Ishikawa (cell line): ENCODE measurements at regions not wholly inside any gene's neighbourhood (a gene's known extent, or its start where the extent isn't known, plus 50 kb on each side); places are given as distances from the start of the nearest gene placed in this dataset.

Source experiments
- CEBPB ChIP-seq: IDR thresholded peaks from 2 replicates; pipeline ENCODE4 v1.6.1; 2012
- CREB1 ChIP-seq: IDR thresholded peaks from 2 replicates; pipeline ENCODE4 v1.6.1; 2012; ENCODE audit warnings: low read depth
- EGR1 ChIP-seq: IDR thresholded peaks from 2 replicates; pipeline ENCODE4 v1.6.1; 2012
- EP300 ChIP-seq: IDR thresholded peaks from 2 replicates; pipeline ENCODE4 v1.6.1; 2012; ENCODE audit warnings: borderline replicate concordance
- FOXM1 ChIP-seq: IDR thresholded peaks from 2 replicates; pipeline ENCODE4 v1.6.1; 2012; ENCODE audit warnings: low read depth, borderline replicate concordance
- MAX ChIP-seq: IDR thresholded peaks from 2 replicates; pipeline ENCODE4 v1.6.1; 2012
- NFIC ChIP-seq: IDR thresholded peaks from 2 replicates; pipeline ENCODE4 v1.6.1; 2012
- RAD21 ChIP-seq: IDR thresholded peaks from 2 replicates; pipeline ENCODE4 v1.6.1; 2012; ENCODE audit warnings: low read depth
- REST ChIP-seq: IDR thresholded peaks from 2 replicates; pipeline ENCODE4 v1.6.1; 2012; ENCODE audit warnings: low read depth, mild to moderate bottlenecking
- TAF1 ChIP-seq: IDR thresholded peaks from 2 replicates; pipeline ENCODE4 v1.6.1; 2012; ENCODE audit warnings: low read depth, mild to moderate bottlenecking
- TCF12 ChIP-seq: IDR thresholded peaks from 2 replicates; pipeline ENCODE4 v1.6.1; 2012; ENCODE audit warnings: low read depth
- TEAD4 ChIP-seq: IDR thresholded peaks from 2 replicates; pipeline ENCODE4 v1.6.1; 2012
- USF1 ChIP-seq: IDR thresholded peaks from 2 replicates; pipeline ENCODE4 v1.6.1; 2012
- YY1 ChIP-seq: IDR thresholded peaks from 2 replicates; pipeline ENCODE4 v1.6.1; 2012; ENCODE audit warnings: low read depth
- ZBTB7A ChIP-seq: IDR thresholded peaks from 2 replicates; pipeline ENCODE4 v1.6.1; 2012; ENCODE audit warnings: low read depth

- TF ChIP-seq ZBTB7A (no peak), EP300 (no peak), CEBPB (no peak), NFIC (no peak), TAF1 (no peak), MAX (no peak), TEAD4 (no peak), RAD21 (no peak), CREB1 (no peak), USF1 (no peak), EGR1 (no peak), YY1 (no peak), FOXM1 (no peak), REST (no peak), TCF12 (no peak)
Observed at GRCh38 chr18:43589611-43590151, 312.4 kb upstream of the SYT4 start.

GRCh38 chr18:43590182-43590903 is 313.1 kb upstream of the SYT4 start:
- no peak for TF ChIP-seq TAF1
- no peak for TF ChIP-seq TCF12
- no peak for TF ChIP-seq EGR1
- no peak for TF ChIP-seq YY1
- TF ChIP-seq FOXM1: no peak
- TF ChIP-seq RAD21: no peak
- no peak for TF ChIP-seq ZBTB7A
- TF ChIP-seq EP300: no peak
- TF ChIP-seq REST: no peak
- TF ChIP-seq CREB1: no peak
- TF ChIP-seq TEAD4: no peak
- no peak for TF ChIP-seq CEBPB
- no peak for TF ChIP-seq MAX
- no peak for TF ChIP-seq NFIC
- TF ChIP-seq USF1: no peak

GRCh38 chr18:43592269-43592668 is 315.0 kb upstream of the SYT4 start:
- TF ChIP-seq REST: no peak
- TF ChIP-seq MAX: no peak
- no peak for TF ChIP-seq TEAD4
- TF ChIP-seq FOXM1: no peak
- TF ChIP-seq RAD21: no peak
- no peak for TF ChIP-seq TAF1
- no peak for TF ChIP-seq NFIC
- no peak for TF ChIP-seq TCF12
- TF ChIP-seq YY1: no peak
- TF ChIP-seq CREB1: no peak
- no peak for TF ChIP-seq ZBTB7A
- TF ChIP-seq EGR1: no peak
- no peak for TF ChIP-seq EP300
- no peak for TF ChIP-seq CEBPB
- no peak for TF ChIP-seq USF1
